NOMO-1 treated with DMSO at 0.1 percent for 48 hours (cell line): ENCODE measurements at regions not wholly inside any gene's neighbourhood (a gene's known extent, or its start where the extent isn't known, plus 50 kb on each side); places are given as distances from the start of the nearest gene placed in this dataset.
"Not testable (repeated sequence)": the region's sequence is repeated elsewhere in the genome, so short reads cannot be mapped to it uniquely, and the experiment has no call there.

Experiments used
- DNase-seq: peaks from one replicate; lab custom pipeline; 2025; ENCODE audit not compliant: unreplicated experiment; lab: John Stamatoyannopoulos, UW

- no peak for DNase-seq
Measured at GRCh38 chr10:63773962-63774361, 252.8 kb downstream of the REEP3 start.

- no peak for DNase-seq
Measured at GRCh38 chr10:63780101-63780500, 258.9 kb downstream of the REEP3 start.

GRCh38 chr10:63781226-63781625 is 260.0 kb downstream of the REEP3 start:
- no peak for DNase-seq

GRCh38 chr10:63783882-63784281 is 262.7 kb downstream of the REEP3 start:
- DNase-seq, result no peak

- DNase-seq, result no peak
Measured at GRCh38 chr10:63788152-63788821, 267.1 kb downstream of the REEP3 start.

- DNase-seq, result no peak
Measured at GRCh38 chr10:63795094-63795860, 274.1 kb downstream of the REEP3 start.

GRCh38 chr10:63798599-63799498 is 277.6 kb downstream of the REEP3 start:
- DNase-seq, result no peak

GRCh38 chr10:63799521-63800300 is 278.5 kb downstream of the REEP3 start:
- no peak for DNase-seq

- no peak for DNase-seq
Measured at GRCh38 chr10:63801166-63801565, 280.0 kb downstream of the REEP3 start.

- DNase-seq, result no peak
Measured at GRCh38 chr10:63806330-63806729, 285.1 kb downstream of the REEP3 start.

- no peak for DNase-seq
Measured at GRCh38 chr10:63812501-63812900, 291.3 kb downstream of the REEP3 start.

- DNase-seq, result peak; percentile 13
Measured at GRCh38 chr10:63819753-63820329, 298.6 kb downstream of the REEP3 start.

- DNase-seq, result no peak
Measured at GRCh38 chr10:63822496-63822895, 301.3 kb downstream of the REEP3 start.

GRCh38 chr10:63825111-63825510 is 303.9 kb downstream of the REEP3 start:
- no peak for DNase-seq

GRCh38 chr10:63825766-63826165 is 304.6 kb downstream of the REEP3 start:
- DNase-seq, result no peak

- DNase-seq, result not testable (repeated sequence)
Measured at GRCh38 chr10:63827018-63827417, 305.8 kb downstream of the REEP3 start.

- no peak for DNase-seq
Measured at GRCh38 chr10:63829020-63829419, 307.8 kb downstream of the REEP3 start.

GRCh38 chr10:63829573-63830149 is 308.5 kb downstream of the REEP3 start:
- DNase-seq, result no peak

- no peak for DNase-seq
Measured at GRCh38 chr10:63832686-63833085, 311.5 kb downstream of the REEP3 start.

GRCh38 chr10:63833411-63834060 is 312.3 kb downstream of the REEP3 start:
- DNase-seq, result no peak
